HepG2 (cell line): ENCODE measurements at regions not wholly inside any gene's neighbourhood (a gene's known extent, or its start where the extent isn't known, plus 50 kb on each side); places are given as distances from the start of the nearest gene placed in this dataset.

Experiments used
- ATAC-seq: fragments of 200-7000 bp; cut with Tn5 transposase; 3 replicates; pipeline ENCODE4 v1.9.1; 2020; ENCODE audit warnings: mild to moderate bottlenecking, moderate library complexity
- BruUV-seq: library from RNA; stranded (reverse); fragments of 400-500 nt; replicated peaks from 2 replicates; lab custom pipeline; 2021; lab: Mats Ljungman, UMichigan
- CTCF ChIA-PET: fragments of 300-600 bp; formaldehyde crosslinking; extraction: SDS; loops from one replicate; lab custom pipeline; 2021; ENCODE audit warnings: low total read pairs, inconsistent platforms, low intra/inter-chr PET ratio; lab: Yijun Ruan, JAX
- POLR2A ChIA-PET: fragments of 350-600 bp; sonication (Branson Sonifier 250); formaldehyde crosslinking; loops from one replicate; lab custom pipeline; 2020; ENCODE audit warnings: antibody characterized with exemption, inconsistent platforms; lab: Yijun Ruan, JAX
- DNase-seq: peaks from one replicate; pipeline ENCODE4 v3.0.0-alpha.2; 2015; ENCODE audit warnings: low spot score
- FAIRE-seq: peaks from 3 replicates; lab custom pipeline; 2011; peaks lifted over from hg19 to GRCh38; lab: Jason Lieb, UNC
- H2AFZ ChIP-seq: one replicate; pipeline ENCODE4 v1.6.1; 2011; ENCODE audit warnings: low read length, inconsistent platforms
- H3K27ac ChIP-seq: fragments of 300-600 bp; 3 replicates; pipeline ENCODE4 v1.8.0; 2011; ENCODE audit warnings: mixed run types, mild to moderate bottlenecking, mixed read lengths, low read length, inconsistent platforms; ENCODE audit not compliant: insufficient read depth; ENCODE audit errors: extremely low read length
- H3K27me3 ChIP-seq, 2 experiments: fragments of 200-600 bp in 1 of 2; 2 replicates in 1 of 2; 3 replicates in 1 of 2; pipeline versions ENCODE4 v1.6.0 to v1.8.0; 2011; ENCODE audit warnings: low read length in 2 of 2, mild to moderate bottlenecking in 2 of 2, moderate library complexity in 2 of 2, inconsistent platforms in 1 of 2; ENCODE audit not compliant: insufficient read depth in 2 of 2, control insufficient read depth in 1 of 2
- H3K36me3 ChIP-seq, 2 experiments: fragments of 200-600 bp in 1 of 2; replicated peaks in 1 of 2; 2 replicates in 1 of 2; 3 replicates in 1 of 2; pipeline versions ENCODE4 v1.5.1 to v1.8.0; 2011; ENCODE audit warnings: low read length in 2 of 2, inconsistent platforms in 1 of 2; ENCODE audit not compliant: insufficient read depth in 2 of 2, control insufficient read depth in 1 of 2
- H3K4me1 ChIP-seq: 2 replicates; pipeline ENCODE4 v1.5.1; 2012; ENCODE audit warnings: low read length, inconsistent platforms; ENCODE audit not compliant: insufficient read depth
- H3K4me2 ChIP-seq: 2 replicates; pipeline ENCODE4 v1.6.0; 2011; ENCODE audit warnings: low read depth, low read length, inconsistent platforms
- H3K4me3 ChIP-seq, 3 experiments: fragments of 200-600 bp in 1 of 3; sonication (generic), shearing (Covaris generic) in 1 of 3; replicated peaks in 1 of 3; 2 replicates each; pipeline ENCODE4 v1.5.1; 2011 to 2016; ENCODE audit warnings: low read length in 3 of 3, inconsistent platforms in 2 of 3, low read depth in 2 of 3, mild to moderate bottlenecking in 2 of 3, control low read depth in 1 of 3, mixed read lengths in 1 of 3; ENCODE audit not compliant: insufficient read depth in 1 of 3
- H3K79me2 ChIP-seq: one replicate; pipeline ENCODE4 v1.6.1; 2011; ENCODE audit warnings: low read length, inconsistent platforms; ENCODE audit not compliant: insufficient read depth
- H3K9ac ChIP-seq: 2 replicates; pipeline ENCODE4 v1.6.0; 2011; ENCODE audit warnings: mild to moderate bottlenecking, low read depth, low read length, inconsistent platforms; ENCODE audit not compliant: insufficient read depth
- H3K9me3 ChIP-seq: 2 replicates; pipeline ENCODE4 v1.5.1; 2012; ENCODE audit warnings: mild to moderate bottlenecking, low read length
- H4K20me1 ChIP-seq: 2 replicates; pipeline ENCODE4 v1.6.0; 2011; ENCODE audit warnings: inconsistent platforms, mild to moderate bottlenecking, low read length, moderate library complexity; ENCODE audit not compliant: insufficient read depth
- EZH2 ChIP-seq: conservative IDR thresholded peaks from 2 replicates; pipeline ENCODE4 v1.6.1; 2012; ENCODE audit warnings: mild to moderate bottlenecking, low read depth, low read length, moderate library complexity
- FOXO1 ChIP-seq: sonication (generic); formaldehyde crosslinking; IDR thresholded peaks from 2 replicates; pipeline ENCODE4 v1.4.0; 2020; ENCODE audit warnings: missing genetic modification reagents
- HDAC6 ChIP-seq: fragments of 200-600 bp; sonication (generic); IDR thresholded peaks from 2 replicates; pipeline ENCODE4 v1.7.0; 2017; ENCODE audit warnings: mild to moderate bottlenecking, antibody characterized with exemption, low read length, low read depth
- KDM2A ChIP-seq: sonication (generic); formaldehyde crosslinking; IDR thresholded peaks from 2 replicates; pipeline ENCODE4 v1.4.0; 2020; ENCODE audit warnings: low read depth, missing genetic modification reagents, borderline replicate concordance
- KLF9 ChIP-seq: IDR thresholded peaks from 2 replicates; pipeline ENCODE4 v1.6.1; 2016; ENCODE audit warnings: low read depth
- NAIF1 ChIP-seq: sonication (generic); formaldehyde crosslinking; IDR thresholded peaks from 2 replicates; pipeline ENCODE4 v1.5.0; 2020; ENCODE audit warnings: mild to moderate bottlenecking, missing genetic modification reagents, borderline replicate concordance
- RBAK ChIP-seq: sonication (generic); formaldehyde crosslinking; IDR thresholded peaks from 2 replicates; pipeline ENCODE4 v1.5.1; 2020; ENCODE audit warnings: mild to moderate bottlenecking, missing genetic modification reagents
- SP2 ChIP-seq: sonication (generic); formaldehyde crosslinking; IDR thresholded peaks from 2 replicates; pipeline ENCODE4 v1.5.1; 2020; ENCODE audit warnings: mild to moderate bottlenecking, missing genetic modification reagents
- ZFP36L1 ChIP-seq: sonication (generic); formaldehyde crosslinking; IDR thresholded peaks from 2 replicates; pipeline ENCODE4 v1.8.0; 2022; ENCODE audit warnings: mild to moderate bottlenecking, missing genetic modification reagents, moderate library complexity
- ZFP82 ChIP-seq: sonication (generic); formaldehyde crosslinking; IDR thresholded peaks from 2 replicates; pipeline ENCODE4 v1.5.1; 2020; ENCODE audit warnings: mild to moderate bottlenecking, missing genetic modification reagents, borderline replicate concordance
- ZNF605 ChIP-seq: sonication (generic); formaldehyde crosslinking; IDR thresholded peaks from 2 replicates; pipeline ENCODE4 v1.8.0; 2022; ENCODE audit warnings: mild to moderate bottlenecking, missing genetic modification reagents
- ZNF780A ChIP-seq: sonication (generic); formaldehyde crosslinking; IDR thresholded peaks from 2 replicates; pipeline ENCODE4 v1.8.0; 2022; ENCODE audit warnings: mild to moderate bottlenecking, missing genetic modification reagents, moderate library complexity
- WGBS: methylation state at CpG from one replicate; pipeline ENCODE4 v1.1.6; 2017; ENCODE audit warnings: low lambda C conversion rate; 5-methylcytosine and 5-hydroxymethylcytosine counted together
- in situ Hi-C: cut with HindIII; loops from 2 replicates; pipeline ENCODE4 v1.10.0; 2017; ENCODE audit warnings: low pct_unique_long_range_greater_than_20kb; ENCODE audit not compliant: extremely low pct_ligation_motif_present
- intact Hi-C: fragments of 100-400 bp; cut with micrococcal nuclease; formaldehyde crosslinking; loops from one replicate; pipeline ENCODE4 v1.10.0; 2022; ENCODE audit not compliant: unreplicated experiment
- TF ChIP-seq, protein P1 (sequence below): sonication (generic); formaldehyde crosslinking; conservative IDR thresholded peaks from 2 replicates; pipeline ENCODE4 v1.4.0; 2020; ENCODE audit warnings: missing genetic modification reagents
- TF ChIP-seq, protein P2 (sequence below): sonication (generic); formaldehyde crosslinking; IDR thresholded peaks from 2 replicates; pipeline ENCODE4 v1.4.0; 2020; ENCODE audit warnings: missing genetic modification reagents
- TF ChIP-seq, protein P3 (sequence below): IDR thresholded peaks from 2 replicates; pipeline ENCODE4 v1.6.1; 2012; ENCODE audit warnings: inconsistent platforms
- TF ChIP-seq, protein P4 (sequence below): sonication (generic); formaldehyde crosslinking; IDR thresholded peaks from 2 replicates; pipeline ENCODE4 v1.5.0; 2020; ENCODE audit warnings: mild to moderate bottlenecking, missing genetic modification reagents

DNA sequence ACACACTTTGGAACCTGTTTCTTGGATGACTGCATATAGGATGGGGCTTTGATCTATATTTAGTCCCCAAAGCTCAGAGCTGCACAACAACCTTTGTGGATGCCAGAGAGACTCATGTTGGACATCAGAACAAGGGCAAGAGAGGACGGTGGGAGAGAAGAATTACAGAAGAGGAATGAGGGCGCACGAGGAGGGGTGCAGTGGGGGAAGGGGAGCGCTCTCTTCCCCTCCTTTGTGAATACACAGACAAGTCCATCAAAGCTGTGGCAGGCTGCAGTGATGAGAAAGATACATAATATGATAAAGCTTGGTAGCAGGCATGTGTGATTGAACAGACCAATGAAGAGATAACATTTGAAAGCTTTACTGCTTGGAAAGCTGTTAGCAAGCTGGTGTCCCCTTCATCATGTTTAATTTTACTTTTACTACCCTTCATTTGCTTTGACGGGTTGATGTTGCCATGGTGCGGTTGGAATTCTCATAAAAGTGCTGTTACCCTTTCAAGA lies 857.8 kb downstream of the KCNMA1 start:
- no peak overlapping the region for H3K4me3 ChIP-seq
- H4K20me1 ChIP-seq = no peaks in the 10 kb centered on the region
- no peak overlapping the region for H3K4me2 ChIP-seq
- CTCF ChIA-PET = no interaction called here
- H3K27me3 ChIP-seq = peaks cover 0 to 4% of the 10 kb centered on the region in 2 experiments; a peak in 1 of 5 replicates
- H3K36me3 ChIP-seq = no peaks in the 10 kb centered on the region
- no TSS peak for BruUV-seq
- in situ Hi-C loops = no loop called here
- FAIRE-seq = no peak
- H3K79me2 ChIP-seq = no peaks in the 10 kb centered on the region
- no peaks in the 10 kb centered on the region for H3K4me1 ChIP-seq
- 8% methylated on average over 6 of the region's 6 CpGs for WGBS
- H3K9me3 ChIP-seq = no peaks in the 10 kb centered on the region
- DNase-seq = no peak
- TF ChIP-seq KLF9 (CRISPR knock-in tag) (no peak), FOXO1 (CRISPR knock-in tag) (no peak), NAIF1 (CRISPR knock-in tag) (no peak), ZFP36L1 (CRISPR knock-in tag) (no peak), ZFP82 (CRISPR knock-in tag) (no peak), ZNF780A (CRISPR knock-in tag) (no peak), HDAC6 (no peak), KDM2A (CRISPR knock-in tag) (no peak), EZH2 (no peak), SP2 (CRISPR knock-in tag) (no peak), ZNF605 (CRISPR knock-in tag) (no peak), RBAK (CRISPR knock-in tag) (no peak)
- TF ChIP-seq, protein P1, sequence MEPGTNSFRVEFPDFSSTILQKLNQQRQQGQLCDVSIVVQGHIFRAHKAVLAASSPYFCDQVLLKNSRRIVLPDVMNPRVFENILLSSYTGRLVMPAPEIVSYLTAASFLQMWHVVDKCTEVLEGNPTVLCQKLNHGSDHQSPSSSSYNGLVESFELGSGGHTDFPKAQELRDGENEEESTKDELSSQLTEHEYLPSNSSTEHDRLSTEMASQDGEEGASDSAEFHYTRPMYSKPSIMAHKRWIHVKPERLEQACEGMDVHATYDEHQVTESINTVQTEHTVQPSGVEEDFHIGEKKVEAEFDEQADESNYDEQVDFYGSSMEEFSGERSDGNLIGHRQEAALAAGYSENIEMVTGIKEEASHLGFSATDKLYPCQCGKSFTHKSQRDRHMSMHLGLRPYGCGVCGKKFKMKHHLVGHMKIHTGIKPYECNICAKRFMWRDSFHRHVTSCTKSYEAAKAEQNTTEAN (CRISPR knock-in tag) = no peak
- TF ChIP-seq, protein P2, sequence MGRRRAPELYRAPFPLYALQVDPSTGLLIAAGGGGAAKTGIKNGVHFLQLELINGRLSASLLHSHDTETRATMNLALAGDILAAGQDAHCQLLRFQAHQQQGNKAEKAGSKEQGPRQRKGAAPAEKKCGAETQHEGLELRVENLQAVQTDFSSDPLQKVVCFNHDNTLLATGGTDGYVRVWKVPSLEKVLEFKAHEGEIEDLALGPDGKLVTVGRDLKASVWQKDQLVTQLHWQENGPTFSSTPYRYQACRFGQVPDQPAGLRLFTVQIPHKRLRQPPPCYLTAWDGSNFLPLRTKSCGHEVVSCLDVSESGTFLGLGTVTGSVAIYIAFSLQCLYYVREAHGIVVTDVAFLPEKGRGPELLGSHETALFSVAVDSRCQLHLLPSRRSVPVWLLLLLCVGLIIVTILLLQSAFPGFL (CRISPR knock-in tag) = no peak
- TF ChIP-seq, protein P3, sequence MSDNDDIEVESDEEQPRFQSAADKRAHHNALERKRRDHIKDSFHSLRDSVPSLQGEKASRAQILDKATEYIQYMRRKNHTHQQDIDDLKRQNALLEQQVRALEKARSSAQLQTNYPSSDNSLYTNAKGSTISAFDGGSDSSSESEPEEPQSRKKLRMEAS = no peak
- TF ChIP-seq, protein P4, sequence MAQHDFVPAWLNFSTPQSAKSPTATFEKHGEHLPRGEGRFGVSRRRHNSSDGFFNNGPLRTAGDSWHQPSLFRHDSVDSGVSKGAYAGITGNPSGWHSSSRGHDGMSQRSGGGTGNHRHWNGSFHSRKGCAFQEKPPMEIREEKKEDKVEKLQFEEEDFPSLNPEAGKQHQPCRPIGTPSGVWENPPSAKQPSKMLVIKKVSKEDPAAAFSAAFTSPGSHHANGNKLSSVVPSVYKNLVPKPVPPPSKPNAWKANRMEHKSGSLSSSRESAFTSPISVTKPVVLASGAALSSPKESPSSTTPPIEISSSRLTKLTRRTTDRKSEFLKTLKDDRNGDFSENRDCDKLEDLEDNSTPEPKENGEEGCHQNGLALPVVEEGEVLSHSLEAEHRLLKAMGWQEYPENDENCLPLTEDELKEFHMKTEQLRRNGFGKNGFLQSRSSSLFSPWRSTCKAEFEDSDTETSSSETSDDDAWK (CRISPR knock-in tag) = no peak
- no peak overlapping the region for H2AFZ ChIP-seq
- intact Hi-C loops = no loop called here
- H3K27ac ChIP-seq = no peak overlapping the region
- no peak for ATAC-seq
- POLR2A ChIA-PET = no interaction called here
- H3K9ac ChIP-seq = no peak overlapping the region
